Keratinocyte (primary cell): ENCODE measurements at regions not wholly inside any gene's neighbourhood (a gene's known extent, or its start where the extent isn't known, plus 50 kb on each side); places are given as distances from the start of the nearest gene placed in this dataset.

Source experiments
- EZH2 ChIP-seq: IDR thresholded peaks from one replicate; pipeline ENCODE4 v1.6.1; 2012; ENCODE audit warnings: inconsistent platforms, mild to moderate bottlenecking, low read length, moderate library complexity
- TF ChIP-seq, protein P1 (sequence below), 3 experiments: IDR thresholded peaks in 1 of 3; conservative IDR thresholded peaks in 1 of 3; optimal IDR thresholded peaks in 1 of 3; 2 replicates in 2 of 3; 3 replicates in 1 of 3; pipeline versions ENCODE3 to v1.5.1; 2011; ENCODE audit warnings: low read length in 3 of 3, mild to moderate bottlenecking in 3 of 3, moderate library complexity in 2 of 3, control low read depth in 1 of 3, inconsistent platforms in 1 of 3; ENCODE audit not compliant: insufficient read depth in 2 of 3; ENCODE audit errors: extremely low read depth in 1 of 3

DNA sequence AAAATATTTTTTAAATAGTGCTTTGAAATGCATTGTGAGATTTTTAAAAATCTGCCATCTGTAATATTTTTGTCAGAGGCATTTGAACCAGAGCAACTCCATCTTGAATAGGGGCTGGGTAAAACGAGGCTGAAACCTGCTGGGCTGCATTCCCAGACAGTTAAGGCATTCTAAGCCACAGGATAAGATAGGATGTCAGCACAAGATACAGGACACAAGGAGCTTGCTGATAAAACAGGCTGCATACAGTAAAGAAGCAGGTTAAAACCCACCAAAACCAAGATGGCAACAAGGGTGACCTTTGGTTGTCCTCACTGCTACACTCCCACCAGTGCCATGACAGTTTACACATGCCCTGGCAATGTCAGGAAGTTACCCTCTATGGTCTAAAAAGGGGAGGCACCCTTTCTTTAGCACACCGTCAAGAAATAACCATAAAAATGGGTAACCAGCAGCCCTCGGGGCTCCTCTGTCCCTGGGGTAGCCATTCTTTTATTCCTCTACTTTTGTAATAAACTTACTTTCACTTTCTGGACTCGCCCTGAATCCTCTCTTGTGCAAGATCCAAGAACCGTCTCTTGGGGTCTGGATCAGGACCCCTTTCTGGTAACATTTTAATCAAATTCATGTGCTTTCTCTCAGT is 273.7 kb downstream of the SEMA3D start:
- TF ChIP-seq, protein P1, sequence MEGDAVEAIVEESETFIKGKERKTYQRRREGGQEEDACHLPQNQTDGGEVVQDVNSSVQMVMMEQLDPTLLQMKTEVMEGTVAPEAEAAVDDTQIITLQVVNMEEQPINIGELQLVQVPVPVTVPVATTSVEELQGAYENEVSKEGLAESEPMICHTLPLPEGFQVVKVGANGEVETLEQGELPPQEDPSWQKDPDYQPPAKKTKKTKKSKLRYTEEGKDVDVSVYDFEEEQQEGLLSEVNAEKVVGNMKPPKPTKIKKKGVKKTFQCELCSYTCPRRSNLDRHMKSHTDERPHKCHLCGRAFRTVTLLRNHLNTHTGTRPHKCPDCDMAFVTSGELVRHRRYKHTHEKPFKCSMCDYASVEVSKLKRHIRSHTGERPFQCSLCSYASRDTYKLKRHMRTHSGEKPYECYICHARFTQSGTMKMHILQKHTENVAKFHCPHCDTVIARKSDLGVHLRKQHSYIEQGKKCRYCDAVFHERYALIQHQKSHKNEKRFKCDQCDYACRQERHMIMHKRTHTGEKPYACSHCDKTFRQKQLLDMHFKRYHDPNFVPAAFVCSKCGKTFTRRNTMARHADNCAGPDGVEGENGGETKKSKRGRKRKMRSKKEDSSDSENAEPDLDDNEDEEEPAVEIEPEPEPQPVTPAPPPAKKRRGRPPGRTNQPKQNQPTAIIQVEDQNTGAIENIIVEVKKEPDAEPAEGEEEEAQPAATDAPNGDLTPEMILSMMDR (optimal IDR thresholded peaks at IDR 0.05 in 1 of 3, IDR thresholded peaks at IDR 0.05 in 1 of 3, conservative IDR thresholded peaks at IDR 0.05 in 1 of 3; ENCODE audit: extremely low read depth in 1 of 3, insufficient read depth in 2 of 3, low read length in 3 of 3), result no peak
- no peak for TF ChIP-seq EZH2
